ENCODE measurements at regions not wholly inside any gene's neighbourhood (a gene's known extent, or its start where the extent isn't known, plus 50 kb on each side); places are given as distances from the start of the nearest gene placed in this dataset.

DNA sequence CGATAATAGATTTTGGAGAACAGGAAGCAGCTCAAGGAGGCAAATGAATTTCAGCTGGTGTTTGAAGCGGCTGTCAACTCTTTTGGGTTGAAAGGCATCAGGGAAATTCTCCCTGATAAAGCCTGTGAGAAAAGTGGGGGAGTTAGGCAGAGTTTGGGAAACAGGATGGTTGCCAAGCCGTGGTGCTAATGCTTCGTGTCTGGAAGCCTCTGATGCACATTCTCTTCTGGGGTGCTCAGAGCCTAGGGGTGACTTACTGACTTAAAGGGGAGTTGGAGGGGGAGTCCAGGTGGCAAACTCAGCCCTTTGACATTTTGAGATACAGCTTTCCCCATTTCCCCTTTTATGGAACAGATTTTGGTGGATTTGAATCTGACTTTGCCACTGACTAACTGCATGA, 202.5 kb upstream of the CLINT1 start:
- WGBS, 2 experiments (ENCODE audit: insufficient coverage in 1 of 2, insufficient read length in 1 of 2) = 93% methylated on average over 4 of the region's 4 CpGs; no CpG with 5 or more reads in 1 of the 2 experiments
- TF ChIP-seq, protein P1, sequence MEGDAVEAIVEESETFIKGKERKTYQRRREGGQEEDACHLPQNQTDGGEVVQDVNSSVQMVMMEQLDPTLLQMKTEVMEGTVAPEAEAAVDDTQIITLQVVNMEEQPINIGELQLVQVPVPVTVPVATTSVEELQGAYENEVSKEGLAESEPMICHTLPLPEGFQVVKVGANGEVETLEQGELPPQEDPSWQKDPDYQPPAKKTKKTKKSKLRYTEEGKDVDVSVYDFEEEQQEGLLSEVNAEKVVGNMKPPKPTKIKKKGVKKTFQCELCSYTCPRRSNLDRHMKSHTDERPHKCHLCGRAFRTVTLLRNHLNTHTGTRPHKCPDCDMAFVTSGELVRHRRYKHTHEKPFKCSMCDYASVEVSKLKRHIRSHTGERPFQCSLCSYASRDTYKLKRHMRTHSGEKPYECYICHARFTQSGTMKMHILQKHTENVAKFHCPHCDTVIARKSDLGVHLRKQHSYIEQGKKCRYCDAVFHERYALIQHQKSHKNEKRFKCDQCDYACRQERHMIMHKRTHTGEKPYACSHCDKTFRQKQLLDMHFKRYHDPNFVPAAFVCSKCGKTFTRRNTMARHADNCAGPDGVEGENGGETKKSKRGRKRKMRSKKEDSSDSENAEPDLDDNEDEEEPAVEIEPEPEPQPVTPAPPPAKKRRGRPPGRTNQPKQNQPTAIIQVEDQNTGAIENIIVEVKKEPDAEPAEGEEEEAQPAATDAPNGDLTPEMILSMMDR (conservative IDR thresholded peaks at IDR 0.05) = no peak
- no peaks in the 10 kb centered on the region for H3K9me3 Mint-ChIP-seq
- no peaks in the 10 kb centered on the region for H3K36me3 ChIP-seq (ENCODE audit: control insufficient read depth, insufficient read depth, low read length)
- H3K4me3 Mint-ChIP-seq = no peak overlapping the region
- no peaks in the 10 kb centered on the region for H3K36me3 Mint-ChIP-seq (ENCODE audit: low read depth)
- H3K27ac ChIP-seq (ENCODE audit: low read depth, low read length) = no peak overlapping the region
- H3K4me1 Mint-ChIP-seq = peaks cover 2% of the 10 kb centered on the region
- H3K4me3 ChIP-seq (ENCODE audit: low read length) = no peak overlapping the region
- no peak overlapping the region for H3K9ac ChIP-seq (ENCODE audit: extremely low read depth, low read length, poor library complexity, severe bottlenecking)
- no peaks in the 10 kb centered on the region for H3K9me3 ChIP-seq (ENCODE audit: control insufficient read depth, low read length)
- no peak overlapping the region for H3K27ac Mint-ChIP-seq
- H3K27me3 ChIP-seq (ENCODE audit: control insufficient read depth, insufficient read depth, low read length, poor library complexity, severe bottlenecking) = no peaks in the 10 kb centered on the region
- DNase-seq = no peak
- no peaks in the 10 kb centered on the region for H3K27me3 Mint-ChIP-seq (ENCODE audit: insufficient read depth)
- no peaks in the 10 kb centered on the region for H3K4me1 ChIP-seq (ENCODE audit: control insufficient read depth, insufficient read depth, low read length)

DNA sequence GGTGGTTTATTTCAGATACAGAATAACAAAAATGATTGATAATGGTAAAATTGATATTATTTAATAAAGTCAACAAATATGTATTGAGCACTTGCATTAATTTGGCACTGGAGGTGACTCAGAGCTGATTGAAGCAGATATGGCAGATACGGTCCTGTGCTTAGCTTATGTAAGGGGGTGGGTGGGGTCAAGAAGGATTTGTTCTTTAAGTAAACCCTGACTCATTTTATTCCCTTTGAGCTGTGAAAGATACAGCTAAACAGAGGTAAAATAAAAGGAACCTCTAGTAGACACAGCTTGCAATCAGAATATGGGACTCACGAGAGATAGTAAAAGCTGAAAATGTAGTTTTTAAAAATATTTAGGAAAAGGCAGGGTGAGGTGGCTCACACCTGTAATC, 201.3 kb upstream of the CLINT1 start:
- TF ChIP-seq, protein P1 (conservative IDR thresholded peaks at IDR 0.05) = no peak
- Histone ChIP-seq H3K9ac (ENCODE audit: extremely low read depth, low read length, poor library complexity, severe bottlenecking) (no peak overlapping the region), H3K36me3 (ENCODE audit: control insufficient read depth, insufficient read depth, low read length) (no peaks in the 10 kb centered on the region), H3K4me1 (ENCODE audit: control insufficient read depth, insufficient read depth, low read length) (no peaks in the 10 kb centered on the region), H3K27me3 (ENCODE audit: control insufficient read depth, insufficient read depth, low read length, poor library complexity, severe bottlenecking) (no peaks in the 10 kb centered on the region), H3K9me3 (ENCODE audit: control insufficient read depth, low read length) (no peaks in the 10 kb centered on the region), H3K4me3 (ENCODE audit: low read length) (no peak overlapping the region), H3K27ac (ENCODE audit: low read depth, low read length) (no peak overlapping the region)
- Mint-ChIP-seq H3K4me3 (no peak overlapping the region), H3K4me1 (peaks cover 2% of the 10 kb centered on the region), H3K27me3 (ENCODE audit: insufficient read depth) (no peaks in the 10 kb centered on the region), H3K27ac (no peak overlapping the region), H3K36me3 (ENCODE audit: low read depth) (no peaks in the 10 kb centered on the region), H3K9me3 (no peaks in the 10 kb centered on the region)
- WGBS, 2 experiments (ENCODE audit: insufficient coverage in 1 of 2, insufficient read length in 1 of 2) = 88 to 100% methylated on average over 2 of the region's 2 CpGs
- no peak for DNase-seq

GRCh38 chr5:158058208-158059120, 199.5 kb upstream of the CLINT1 start:
- no peak overlapping the region for H3K9ac ChIP-seq (ENCODE audit: extremely low read depth, low read length, poor library complexity, severe bottlenecking)
- no peaks in the 10 kb centered on the region for H3K9me3 ChIP-seq (ENCODE audit: control insufficient read depth, low read length)
- H3K27me3 ChIP-seq (ENCODE audit: control insufficient read depth, insufficient read depth, low read length, poor library complexity, severe bottlenecking) = no peaks in the 10 kb centered on the region
- H3K4me3 ChIP-seq (ENCODE audit: low read length) = no peak overlapping the region
- TF ChIP-seq, protein P1 (conservative IDR thresholded peaks at IDR 0.05) = no peak
- H3K36me3 ChIP-seq (ENCODE audit: control insufficient read depth, insufficient read depth, low read length) = no peaks in the 10 kb centered on the region
- Mint-ChIP-seq H3K36me3 (ENCODE audit: low read depth) (no peaks in the 10 kb centered on the region), H3K4me1 (peaks cover 2% of the 10 kb centered on the region), H3K4me3 (no peak overlapping the region), H3K9me3 (no peaks in the 10 kb centered on the region), H3K27me3 (ENCODE audit: insufficient read depth) (no peaks in the 10 kb centered on the region), H3K27ac (no peak overlapping the region)
- 85 to 89% methylated on average over 3 to 6 of the region's 6 CpGs for WGBS, 2 experiments (ENCODE audit: insufficient coverage in 1 of 2, insufficient read length in 1 of 2)
- no peaks in the 10 kb centered on the region for H3K4me1 ChIP-seq (ENCODE audit: control insufficient read depth, insufficient read depth, low read length)
- DNase-seq = no peak
- no peak overlapping the region for H3K27ac ChIP-seq (ENCODE audit: low read depth, low read length)

Measured in endodermal cell (in vitro differentiated cells).